GM19328 (cell line): ENCODE measurements at regions not wholly inside any gene's neighbourhood (a gene's known extent, or its start where the extent isn't known, plus 50 kb on each side); places are given as distances from the start of the nearest gene placed in this dataset.
"Not testable (repeated sequence)": the region's sequence is repeated elsewhere in the genome, so short reads cannot be mapped to it uniquely, and the experiment has no call there.

ENCODE experiments used
- ATAC-seq: cut with Tn5 transposase; IDR thresholded peaks from one replicate; pipeline ENCODE4 v1.9.1; 2021; ENCODE audit warnings: mild to moderate bottlenecking, moderate library complexity; ENCODE audit not compliant: unreplicated experiment

DNA sequence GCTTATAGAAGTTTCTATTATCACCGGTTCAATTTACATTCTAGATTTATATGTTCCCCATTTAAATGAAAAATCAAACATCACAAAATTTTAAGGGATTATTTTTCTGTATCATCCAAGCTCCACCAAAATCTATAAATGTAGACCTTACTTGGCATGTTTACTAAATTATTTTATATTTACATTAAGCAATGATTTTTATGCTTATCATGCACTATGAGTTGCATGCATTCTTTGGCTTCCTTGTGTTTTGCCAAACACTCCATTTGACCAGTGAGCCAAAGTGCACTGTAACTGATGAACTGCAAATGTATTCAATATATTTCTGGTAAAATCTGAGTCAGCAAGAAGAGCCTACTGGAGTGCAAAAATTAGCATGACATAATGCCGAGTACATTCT is 595.5 kb upstream of the PCDH7 start:
- ATAC-seq, result not testable (repeated sequence)

DNA sequence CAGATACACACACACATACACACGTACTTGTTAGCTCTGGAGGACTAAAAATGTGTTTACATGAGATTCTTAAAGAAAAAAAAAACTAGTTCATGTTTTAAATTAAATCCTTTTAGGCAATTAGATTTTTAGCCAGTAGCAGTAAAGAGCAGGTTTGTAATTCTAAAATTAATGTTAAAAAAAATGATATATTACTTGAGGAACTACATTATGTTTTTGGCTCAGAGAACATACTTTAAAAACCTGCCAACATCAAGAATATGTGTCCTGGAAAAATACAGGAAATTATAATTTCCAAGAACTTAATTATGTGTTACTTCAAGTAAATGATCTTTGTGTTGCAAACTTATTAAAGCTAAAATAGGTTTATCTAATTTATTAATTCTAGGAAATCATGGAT is 594.3 kb upstream of the PCDH7 start:
- no peak for ATAC-seq

DNA sequence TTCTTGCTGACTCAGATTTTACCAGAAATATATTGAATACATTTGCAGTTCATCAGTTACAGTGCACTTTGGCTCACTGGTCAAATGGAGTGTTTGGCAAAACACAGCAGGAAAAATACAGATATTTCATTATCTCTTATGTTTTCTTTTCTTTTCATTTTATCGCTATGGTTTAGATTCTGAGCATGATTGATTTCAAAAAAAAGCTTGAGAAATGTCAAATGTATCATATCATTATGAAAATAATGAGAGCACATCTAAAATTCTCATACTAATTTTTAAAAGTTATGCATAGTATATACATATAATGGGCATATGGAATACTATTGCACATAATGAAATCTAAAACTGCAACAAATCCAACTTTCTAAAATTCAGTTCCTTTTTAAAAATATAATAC is 593.8 kb upstream of the PCDH7 start:
- no peak for ATAC-seq

DNA sequence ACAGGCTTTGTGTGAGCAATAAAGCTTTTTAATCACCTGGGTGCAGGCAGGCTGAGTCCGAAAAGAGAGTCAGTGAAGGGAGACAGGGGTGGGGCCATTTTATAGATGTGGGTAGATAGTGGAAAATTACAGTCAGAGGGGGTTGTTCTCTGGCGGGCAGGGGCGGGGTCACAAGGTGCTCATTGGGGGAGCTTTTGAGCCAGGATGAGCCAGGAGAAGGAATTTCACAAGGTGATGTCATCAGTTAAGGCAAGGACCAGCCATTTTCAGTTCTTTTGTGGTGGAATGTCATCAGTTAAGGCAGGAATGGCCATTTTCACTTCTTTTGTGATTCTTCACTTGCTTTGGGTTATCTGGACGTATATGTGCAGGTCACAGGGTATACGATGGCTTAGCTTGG is 571.3 kb upstream of the PCDH7 start:
- not testable (repeated sequence) for ATAC-seq

DNA sequence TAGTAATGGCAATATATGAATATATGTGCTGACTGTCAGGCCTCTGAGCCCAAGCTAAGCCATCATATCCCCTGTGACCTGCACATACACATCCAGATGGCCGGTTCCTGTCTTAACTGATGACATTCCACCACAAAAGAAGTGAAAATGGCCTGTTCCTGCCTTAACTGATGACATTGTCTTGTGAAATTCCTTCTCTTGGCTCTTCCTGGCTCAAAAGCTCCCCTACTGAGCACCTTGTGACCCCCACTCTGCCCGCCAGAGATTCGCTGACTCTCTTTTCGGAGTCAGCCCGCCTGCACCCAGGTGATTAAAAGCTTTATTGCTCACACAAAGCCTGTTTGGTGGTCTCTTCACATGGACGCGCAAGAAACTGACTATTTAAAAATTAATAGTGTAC is 570.6 kb upstream of the PCDH7 start:
- ATAC-seq, result not testable (repeated sequence)

DNA sequence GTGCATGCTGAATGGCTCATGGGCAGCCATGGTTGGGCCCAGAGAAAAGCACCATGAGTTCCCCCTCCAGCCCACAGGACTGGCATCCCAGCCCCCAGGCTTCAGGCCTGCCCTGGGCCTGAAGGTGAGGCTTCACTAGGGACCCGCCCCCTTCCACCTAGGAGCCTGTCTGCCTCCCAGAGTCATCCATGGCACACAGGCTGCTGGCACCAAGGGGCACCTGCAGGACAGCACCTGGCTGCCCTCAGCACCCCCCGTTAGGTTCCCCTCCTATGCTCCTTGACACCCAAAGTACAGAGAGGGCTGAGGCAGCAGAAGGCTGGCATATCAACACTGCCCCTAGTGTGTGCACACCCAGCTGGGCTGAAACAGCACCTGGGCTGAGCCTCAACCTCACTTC is 566.7 kb upstream of the PCDH7 start:
- no peak for ATAC-seq

DNA sequence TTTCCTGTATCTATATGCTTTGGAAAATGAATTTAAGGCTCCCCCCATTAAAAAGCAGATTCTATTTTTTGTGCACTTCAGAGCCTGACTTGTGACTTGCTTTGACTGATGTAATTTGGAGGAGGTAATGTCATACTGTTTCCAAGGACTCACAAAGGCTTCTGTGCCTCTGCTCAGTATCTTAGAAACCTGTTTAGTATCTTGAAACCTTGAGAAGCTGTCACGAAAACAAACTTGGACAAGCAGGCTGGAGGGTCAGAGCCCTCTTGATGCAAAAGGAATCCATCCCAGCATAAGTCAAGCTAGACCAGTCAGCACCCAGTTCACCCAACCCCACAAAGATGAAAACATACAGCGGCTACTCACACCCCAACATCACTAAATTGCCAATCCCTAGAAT is 560.0 kb upstream of the PCDH7 start:
- ATAC-seq, result no peak

DNA sequence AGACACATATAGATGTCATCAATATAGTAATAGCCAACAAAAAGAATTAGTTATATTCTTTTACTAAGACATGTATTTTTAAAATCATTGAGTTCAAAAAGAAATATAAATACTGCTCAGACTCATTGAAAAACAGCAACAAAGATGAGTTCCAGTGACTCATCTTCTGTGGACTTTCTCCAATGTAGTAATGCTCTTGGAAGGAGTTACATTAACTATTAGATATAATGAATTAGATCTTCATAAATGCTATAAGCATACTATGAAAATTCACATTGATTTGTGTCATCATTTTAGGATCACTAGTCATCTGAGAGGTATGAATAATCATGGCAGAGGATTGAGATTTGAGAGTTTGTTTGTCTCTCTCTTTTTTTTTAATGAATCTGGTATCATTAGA is 547.8 kb upstream of the PCDH7 start:
- no peak for ATAC-seq

DNA sequence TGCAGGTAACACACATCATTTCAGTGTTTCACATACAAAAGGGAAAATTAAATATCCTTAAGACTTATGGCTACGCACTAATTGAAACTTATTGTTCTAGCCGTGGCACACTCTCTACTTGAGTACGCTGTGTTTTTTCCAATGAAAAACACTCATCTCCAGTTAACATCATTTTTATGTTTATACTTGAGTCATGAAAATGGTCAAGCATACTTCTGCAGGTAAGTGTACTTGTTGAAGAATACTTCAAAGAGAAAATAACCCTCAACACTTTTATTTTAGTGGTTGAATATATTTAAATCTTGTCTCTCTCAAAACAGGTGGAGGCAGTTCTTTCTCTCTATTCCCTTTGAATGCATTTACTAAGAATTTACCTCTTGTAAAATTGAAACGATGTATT is 538.7 kb upstream of the PCDH7 start:
- no peak for ATAC-seq

DNA sequence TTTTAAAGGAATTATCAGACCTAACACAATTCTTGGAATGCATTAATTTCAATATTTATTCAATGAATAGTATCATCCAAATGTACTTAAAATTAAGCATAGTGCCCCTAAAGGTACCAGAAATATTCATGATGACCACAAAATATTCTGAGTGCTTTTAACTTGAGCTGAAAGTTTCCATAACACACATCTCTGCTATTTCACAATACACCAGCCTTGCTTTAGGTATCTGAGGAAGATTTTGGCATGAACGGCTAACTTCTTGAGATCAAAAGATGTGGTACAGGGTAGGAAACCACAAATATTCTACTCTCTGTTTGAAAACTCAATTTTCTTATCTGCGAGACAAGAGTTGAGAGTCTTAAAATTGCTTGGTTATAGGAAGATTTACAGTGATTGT is 538.3 kb upstream of the PCDH7 start:
- no peak for ATAC-seq

DNA sequence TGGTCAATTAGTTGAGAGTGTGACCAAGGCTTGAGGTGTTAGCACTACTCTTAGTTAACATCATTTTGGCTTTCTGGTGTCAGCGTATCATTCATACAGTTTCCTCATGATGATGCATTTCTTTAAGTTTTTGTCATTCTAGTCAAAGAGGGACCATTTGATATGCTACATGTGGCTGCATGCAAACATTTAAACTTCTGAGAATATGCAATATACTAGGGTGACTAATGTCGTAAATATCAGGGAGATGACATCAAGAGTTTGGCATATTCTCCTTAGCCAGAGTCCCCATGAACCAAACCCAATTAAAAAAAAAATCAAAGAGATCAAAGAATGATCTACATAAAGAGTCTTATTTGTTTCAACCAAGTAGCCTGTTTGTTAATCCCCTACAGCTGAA is 537.4 kb upstream of the PCDH7 start:
- ATAC-seq, result no peak

DNA sequence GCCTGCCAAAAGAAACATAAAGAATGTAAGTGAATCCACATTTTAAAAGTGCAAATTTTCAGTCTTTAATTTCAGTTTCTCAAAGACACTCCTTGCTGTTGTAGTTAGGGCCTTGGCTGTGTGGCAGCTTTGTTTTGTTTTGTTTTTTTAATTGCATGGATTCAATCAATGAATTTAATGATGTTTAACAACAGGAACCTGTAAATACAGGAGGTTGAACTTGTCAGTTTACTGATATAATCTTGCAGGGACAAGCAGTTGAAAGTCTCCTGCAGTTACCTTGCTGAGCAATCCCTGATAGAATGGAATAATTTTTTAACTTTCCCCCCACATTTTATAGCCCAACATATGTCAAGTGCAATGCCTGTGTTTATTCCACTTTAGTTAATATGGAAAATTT is 528.3 kb upstream of the PCDH7 start:
- ATAC-seq, result no peak

DNA sequence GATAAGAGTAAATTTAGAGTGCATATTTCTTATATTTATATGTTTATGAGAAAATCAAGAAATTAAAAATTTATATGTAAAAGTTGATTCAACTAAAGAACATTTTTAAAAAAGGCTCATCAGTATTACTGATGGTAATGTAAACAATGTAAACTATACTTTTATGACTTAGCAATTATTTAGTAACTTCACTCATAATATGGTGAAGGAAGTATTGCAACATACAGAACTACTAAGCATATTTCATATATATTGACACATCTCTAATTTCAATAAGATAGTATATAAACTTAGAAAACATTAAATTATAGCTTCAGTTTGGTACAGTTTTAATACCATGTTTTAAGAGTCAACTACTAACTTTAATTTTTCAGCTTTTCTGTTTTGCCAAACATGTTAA is 512.8 kb upstream of the PCDH7 start:
- no peak for ATAC-seq

DNA sequence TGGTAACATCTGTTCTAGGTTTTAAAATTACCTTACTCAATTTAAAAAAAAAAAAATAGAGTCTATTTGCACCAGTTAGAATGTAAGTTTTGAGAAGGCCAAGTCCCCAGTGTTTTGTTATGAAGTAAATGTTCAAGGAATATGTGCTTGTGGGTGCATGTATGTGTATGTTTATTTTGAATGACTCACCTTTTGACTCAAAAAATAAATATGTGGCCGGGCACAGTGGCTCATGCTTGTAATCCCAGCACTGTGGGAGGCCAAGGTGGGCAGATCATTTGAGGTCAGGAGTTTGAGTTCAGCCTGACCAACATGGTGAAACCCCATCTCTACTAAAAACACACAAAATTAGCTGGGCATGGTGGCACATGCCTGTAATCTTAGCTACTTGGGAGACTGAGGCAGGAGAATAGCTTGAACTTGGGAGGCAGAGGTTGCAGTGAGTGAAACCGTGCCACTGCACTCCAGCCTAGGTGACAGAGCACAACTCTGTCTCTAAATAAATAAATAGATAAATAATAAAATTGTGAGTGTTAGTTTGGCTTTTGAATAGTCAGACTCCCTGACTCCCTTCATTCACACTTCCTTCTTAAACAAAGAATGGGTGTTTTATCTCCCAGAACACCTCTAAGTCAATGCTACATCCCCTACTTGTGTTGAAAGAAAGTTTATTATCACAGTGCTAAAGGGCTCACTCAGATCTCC is 511.3 kb upstream of the PCDH7 start:
- no peak for ATAC-seq

DNA sequence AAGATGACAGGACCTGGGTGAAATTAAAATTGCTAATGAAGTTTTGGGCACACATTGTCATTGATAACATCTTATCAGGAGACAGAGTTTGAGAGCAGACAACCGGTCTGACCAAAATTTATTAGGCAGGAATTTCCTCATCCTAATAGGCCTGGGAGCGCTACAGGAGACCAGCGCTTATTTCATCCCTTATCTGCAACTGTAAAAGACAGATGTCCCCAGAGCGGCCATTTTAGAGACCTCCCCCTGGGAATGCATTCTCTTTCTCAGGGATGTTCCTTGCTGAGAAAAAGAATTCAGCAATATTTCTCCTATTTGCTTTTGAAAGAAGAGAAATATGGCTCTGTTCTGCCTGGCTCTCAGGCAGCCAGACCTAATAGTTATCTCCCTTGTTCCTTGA is 504.2 kb upstream of the PCDH7 start:
- not testable (repeated sequence) for ATAC-seq

DNA sequence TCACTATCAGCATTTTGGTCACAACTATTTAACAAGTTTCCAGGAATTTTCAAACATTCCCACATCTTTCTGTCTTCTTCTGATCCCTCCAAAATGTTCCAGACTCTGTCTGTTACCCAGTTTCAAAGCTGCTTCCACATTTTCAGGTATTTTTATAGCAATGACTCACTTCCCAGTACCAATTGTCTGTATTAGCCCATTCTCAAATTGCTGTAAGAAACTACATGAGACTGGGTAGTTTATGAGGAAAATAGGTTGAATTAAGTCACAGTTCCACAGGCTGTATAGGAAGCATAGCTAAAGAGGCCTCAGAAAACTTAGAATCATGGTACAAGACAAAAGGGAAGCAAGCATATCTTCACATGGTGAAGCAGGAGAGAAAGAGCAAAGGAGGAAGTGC is 475.0 kb upstream of the PCDH7 start:
- no peak for ATAC-seq

DNA sequence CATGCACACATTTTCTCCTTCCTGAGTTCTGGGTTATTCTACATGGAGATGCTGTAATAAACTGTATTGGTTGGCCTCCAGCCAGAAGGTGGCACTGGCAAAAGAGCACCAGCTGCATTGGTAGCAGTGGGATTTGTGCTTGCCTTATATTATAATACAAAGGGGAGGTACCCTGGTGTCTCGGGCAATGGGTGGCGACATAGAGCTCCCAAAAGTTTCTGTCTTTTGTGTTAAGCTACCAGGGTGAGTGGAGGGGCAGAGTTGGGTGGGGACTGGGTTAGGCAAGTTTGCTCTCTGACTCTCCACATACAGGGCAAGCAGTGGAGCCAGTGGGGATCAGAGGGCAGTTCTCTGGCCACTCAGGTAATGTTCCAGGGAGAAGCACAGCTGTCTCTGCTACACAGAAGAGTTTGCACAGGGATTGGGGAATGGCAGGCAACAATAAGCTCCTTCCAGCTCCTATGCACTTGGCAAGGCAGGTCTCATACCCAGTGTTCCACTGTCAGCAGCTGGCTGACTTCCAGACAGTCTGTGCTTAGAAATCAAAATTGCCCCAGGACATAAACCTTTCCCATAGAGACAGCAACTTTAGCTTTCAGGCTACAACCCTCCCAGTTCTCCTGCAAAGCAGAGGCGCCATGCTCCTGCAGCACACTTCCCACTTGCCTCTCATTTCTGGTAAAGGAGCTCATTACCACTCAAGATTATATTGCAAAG is 463.9 kb upstream of the PCDH7 start:
- no peak for ATAC-seq

DNA sequence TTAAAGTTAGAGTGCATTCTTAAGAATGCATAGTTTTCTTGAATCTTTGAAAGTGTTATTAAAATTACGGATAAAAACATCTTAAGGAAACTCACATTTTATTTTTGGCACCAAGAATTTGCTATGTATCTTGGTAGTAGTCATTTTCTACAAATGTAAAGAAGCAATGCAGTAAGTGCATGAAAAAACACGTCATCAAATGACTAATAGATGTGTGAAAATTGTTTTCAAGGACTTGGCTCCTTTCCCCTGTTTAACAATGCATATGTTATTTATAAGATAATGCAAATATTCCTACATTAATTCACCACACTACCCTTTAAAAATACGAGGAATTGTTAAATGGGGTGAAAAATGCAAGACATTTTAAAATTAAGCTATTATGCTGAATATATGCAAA is 461.2 kb upstream of the PCDH7 start:
- ATAC-seq, result no peak

DNA sequence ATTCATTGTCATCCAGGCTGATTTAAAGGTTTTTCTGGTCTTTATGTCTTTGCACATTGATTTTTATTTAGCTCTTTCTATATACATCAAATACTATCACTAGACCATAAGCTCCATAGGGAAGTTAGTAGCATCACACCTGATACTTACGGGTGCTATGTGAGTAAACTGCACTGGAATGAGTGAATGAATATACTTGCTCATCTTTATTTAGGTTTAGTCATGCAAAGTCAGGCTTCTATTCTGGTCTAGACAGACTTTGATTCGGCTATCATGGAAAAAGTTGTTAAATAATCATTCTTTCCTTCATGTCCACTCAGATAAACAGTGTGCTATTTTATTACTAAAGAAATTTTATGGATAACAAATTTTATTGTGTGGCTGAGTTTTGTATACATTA is 457.8 kb upstream of the PCDH7 start:
- no peak for ATAC-seq

DNA sequence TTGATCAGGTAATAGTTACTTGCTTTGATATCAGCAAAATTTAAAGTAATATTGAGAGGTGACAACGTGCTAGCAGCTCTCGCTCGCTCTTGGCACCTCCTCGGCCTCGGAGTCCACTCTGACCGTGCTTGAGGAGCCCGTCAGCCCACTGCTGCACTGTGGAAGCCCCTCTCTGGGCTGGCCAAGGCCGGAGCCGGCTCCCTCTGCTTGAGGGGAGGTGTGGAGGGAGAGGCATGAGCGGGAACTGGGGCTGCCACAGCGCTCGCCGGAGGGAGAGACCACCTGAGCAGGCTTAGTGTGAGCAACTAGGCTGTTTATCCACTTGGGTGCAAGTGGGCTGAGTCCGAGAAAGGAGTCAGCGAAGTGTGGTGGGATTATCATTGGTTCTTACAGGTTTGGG is 455.7 kb upstream of the PCDH7 start:
- no peak for ATAC-seq

DNA sequence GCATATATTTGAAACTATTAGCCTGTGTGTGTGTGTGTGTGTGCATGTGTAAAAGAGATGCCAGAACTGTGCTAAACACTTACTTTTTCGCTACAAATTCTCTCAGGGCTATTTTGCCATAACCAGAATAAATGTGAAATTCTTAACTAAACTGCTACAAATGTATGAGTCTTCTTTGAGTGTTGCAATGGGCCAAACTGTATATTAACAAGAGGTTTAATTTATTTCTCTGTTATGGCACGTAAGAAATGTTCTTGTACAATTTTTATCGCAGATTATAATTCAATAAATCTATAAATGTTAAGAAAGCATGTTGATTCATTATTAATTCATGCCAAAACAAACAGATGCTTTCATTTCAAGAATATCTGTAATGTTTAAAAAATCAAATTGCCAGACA is 454.5 kb upstream of the PCDH7 start:
- no peak for ATAC-seq

DNA sequence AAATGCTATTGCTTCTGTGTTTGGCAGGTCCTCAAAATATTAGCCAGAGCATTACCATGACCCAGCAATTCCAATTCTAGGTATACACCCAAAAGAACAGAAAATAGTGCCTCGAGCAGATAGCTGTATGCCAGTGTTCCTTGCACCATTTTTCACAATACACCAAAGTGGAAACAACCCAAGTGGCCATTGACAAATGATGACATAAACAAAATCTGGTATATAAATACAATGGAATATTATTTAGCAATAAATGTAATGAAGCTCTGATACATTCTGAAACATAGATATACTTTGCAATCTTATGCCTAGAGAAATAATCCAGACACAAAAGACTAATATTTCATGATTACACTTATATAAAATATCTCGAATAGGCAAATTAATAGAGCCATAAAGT is 451.8 kb upstream of the PCDH7 start:
- ATAC-seq, result no peak

DNA sequence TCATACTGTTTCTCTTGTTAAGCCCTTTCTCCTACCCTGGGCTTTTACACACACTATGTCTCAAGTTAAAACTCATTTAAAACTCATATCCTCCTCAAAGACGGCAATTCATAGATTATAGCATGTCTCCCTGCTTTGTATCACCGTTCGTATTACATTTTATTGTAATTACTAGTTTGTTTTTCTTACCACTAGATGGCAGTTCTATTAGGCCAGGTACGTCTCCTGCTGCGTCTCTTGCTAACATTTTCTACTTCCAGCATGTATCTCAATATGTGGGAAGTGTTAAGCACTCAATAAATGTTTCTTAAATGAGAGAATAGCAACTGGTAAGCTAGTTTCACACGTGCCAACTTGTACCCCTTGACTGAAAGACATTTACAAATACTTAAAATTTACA is 450.3 kb upstream of the PCDH7 start:
- no peak for ATAC-seq
